ENCODE measurements at regions not wholly inside any gene's neighbourhood (a gene's known extent, or its start where the extent isn't known, plus 50 kb on each side); places are given as distances from the start of the nearest gene placed in this dataset.

DNA sequence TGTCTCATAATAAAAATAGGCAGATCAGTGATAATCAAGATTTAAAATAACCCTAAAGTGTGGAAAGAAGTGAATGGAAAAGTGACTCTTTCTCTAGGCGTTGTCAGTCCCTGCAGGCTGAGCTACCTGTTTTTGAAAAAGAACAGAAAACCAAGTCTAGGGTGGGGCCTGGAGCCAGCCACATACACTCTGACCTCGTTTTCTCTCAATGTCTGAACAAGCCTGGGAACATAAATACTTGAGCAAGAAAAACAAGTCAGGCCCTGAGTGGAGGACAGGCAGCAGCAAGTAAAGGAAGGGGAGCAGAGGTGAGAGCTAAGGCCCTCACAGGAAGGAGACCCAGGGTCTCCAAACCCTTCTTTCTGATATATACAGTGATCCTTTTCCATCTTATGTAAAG is 91.7 kb upstream of the HPF1 start:
- Histone ChIP-seq H3K4me3 (ENCODE audit: insufficient read depth, low read depth, low read length) (no peak overlapping the region), H4K8ac (ENCODE audit: low read depth in 2 of 2, low read length in 2 of 2) (no peak overlapping the region), H3K56ac (ENCODE audit: extremely low read depth, insufficient read depth, low read length) (no peak overlapping the region), H2AFZ (replicated peaks; ENCODE audit: low read length, poor library complexity) (no peak overlapping the region), H2BK5ac (ENCODE audit: low read depth, low read length, poor library complexity, severe bottlenecking) (no peak overlapping the region), H3K9me3 (ENCODE audit: control insufficient read depth, insufficient read depth, low read length) (no peaks in the 10 kb centered on the region), H3K9ac (ENCODE audit: low read depth, low read length) (no peak overlapping the region), H3K14ac (replicated peaks; ENCODE audit: low read depth, low read length) (no peak overlapping the region), H3K79me1 (ENCODE audit: low read depth in 1 of 2, low read length in 2 of 2) (no peaks in the 10 kb centered on the region), H4K91ac (ENCODE audit: insufficient read depth, low read depth, low read length) (no peak overlapping the region), H3K36me3 (ENCODE audit: control insufficient read depth, insufficient read depth, low read length) (no peaks in the 10 kb centered on the region), H3K4me2 (ENCODE audit: low read depth, low read length) (no peak overlapping the region), H3K27me3 (ENCODE audit: control insufficient read depth, insufficient read depth, low read length) (no peaks in the 10 kb centered on the region), H2AK9ac (replicated peaks; ENCODE audit: low read depth, low read length, poor library complexity) (no peak overlapping the region), H3K4ac (ENCODE audit: low read depth, low read length) (no peak overlapping the region), H3K4me1 (ENCODE audit: control insufficient read depth, insufficient read depth, low read length) (no peaks in the 10 kb centered on the region), H2AK5ac (ENCODE audit: low read depth, low read length) (no peak overlapping the region), H2BK15ac (ENCODE audit: low read depth, low read length) (no peak overlapping the region), H3K9me1 (ENCODE audit: insufficient read depth, low read length) (no peaks in the 10 kb centered on the region), H3K18ac (ENCODE audit: low read depth, low read length) (no peak overlapping the region), H4K20me1 (ENCODE audit: insufficient read depth, low read length) (no peaks in the 10 kb centered on the region), H3K23ac (ENCODE audit: low read depth, low read length) (no peak overlapping the region), H2BK120ac (ENCODE audit: low read depth, low read length) (no peak overlapping the region), H3K27ac (ENCODE audit: insufficient read depth, low read length) (no peak overlapping the region), H4K5ac (ENCODE audit: low read depth, low read length) (no peak overlapping the region), H2BK20ac (ENCODE audit: low read depth, low read length) (no peak overlapping the region)
- DNase-seq (no peak), ATAC-seq (ENCODE audit: low read depth) (no peak)
- BruUV-seq (replicated peaks): no TSS peak
- dilution Hi-C loops (cut with HindIII; ENCODE audit: low sequenced_read_pairs, unreplicated experiment) (no loop called here), intact Hi-C loops (cut with micrococcal nuclease) (no loop called here), in situ Hi-C loops (cut with MboI; ENCODE audit: low sequenced_read_pairs) (no loop called here)
- ChIA-PET POLR2A (ENCODE audit: unreplicated experiment) (no interaction called here), CTCF (interaction anchor here (0.8 kb wide), 1 partner anchor 39 kb away, joined by 4 read pairs; no protein-coding TSS in a partner anchor)
- TF ChIP-seq RAD21 (IDR thresholded peaks at IDR 0.05; ENCODE audit: low read length): no peak
- TF ChIP-seq, protein P1, sequence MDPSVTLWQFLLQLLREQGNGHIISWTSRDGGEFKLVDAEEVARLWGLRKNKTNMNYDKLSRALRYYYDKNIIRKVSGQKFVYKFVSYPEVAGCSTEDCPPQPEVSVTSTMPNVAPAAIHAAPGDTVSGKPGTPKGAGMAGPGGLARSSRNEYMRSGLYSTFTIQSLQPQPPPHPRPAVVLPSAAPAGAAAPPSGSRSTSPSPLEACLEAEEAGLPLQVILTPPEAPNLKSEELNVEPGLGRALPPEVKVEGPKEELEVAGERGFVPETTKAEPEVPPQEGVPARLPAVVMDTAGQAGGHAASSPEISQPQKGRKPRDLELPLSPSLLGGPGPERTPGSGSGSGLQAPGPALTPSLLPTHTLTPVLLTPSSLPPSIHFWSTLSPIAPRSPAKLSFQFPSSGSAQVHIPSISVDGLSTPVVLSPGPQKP (IDR thresholded peaks at IDR 0.05; ENCODE audit: borderline replicate concordance, low read depth, low read length): no peak
- no CpG with 5 or more reads among the region's 2 CpGs for WGBS, 2 experiments (ENCODE audit: extremely low coverage in 2 of 2, insufficient read length in 1 of 2)

Measured in IMR-90 (cell line).